H9 (cell line): ENCODE measurements at regions not wholly inside any gene's neighbourhood (a gene's known extent, or its start where the extent isn't known, plus 50 kb on each side); places are given as distances from the start of the nearest gene placed in this dataset.

Experiments used
- DNase-seq: peaks from one replicate; pipeline ENCODE4 v3.0.0-alpha.2; 2017
- H2AFZ ChIP-seq: one replicate; pipeline ENCODE4 v1.6.1; 2013; ENCODE audit warnings: mild to moderate bottlenecking, low read length, control low read depth, moderate library complexity
- H2AK5ac ChIP-seq: 2 replicates; pipeline ENCODE4 v1.6.1; 2013; ENCODE audit warnings: low read length, control low read depth, mixed read lengths; ENCODE audit not compliant: insufficient read length
- H2BK120ac ChIP-seq: one replicate; pipeline ENCODE4 v1.6.1; 2013; ENCODE audit warnings: low read depth, mild to moderate bottlenecking, low read length, control low read depth, inconsistent platforms; ENCODE audit not compliant: poor library complexity, severe bottlenecking
- H2BK12ac ChIP-seq: 2 replicates; pipeline ENCODE4 v1.6.1; 2013; ENCODE audit warnings: low read length, control low read depth, mixed read lengths, low read depth; ENCODE audit not compliant: insufficient read length
- H2BK15ac ChIP-seq: 2 replicates; pipeline ENCODE4 v1.6.1; 2013; ENCODE audit warnings: low read depth, low read length, control low read depth
- H2BK20ac ChIP-seq: one replicate; pipeline ENCODE4 v1.6.1; 2013; ENCODE audit warnings: low read depth, mild to moderate bottlenecking, low read length, control low read depth, inconsistent platforms; ENCODE audit not compliant: poor library complexity, severe bottlenecking
- H2BK5ac ChIP-seq: 2 replicates; pipeline ENCODE4 v1.6.1; 2013; ENCODE audit warnings: low read length, control low read depth, mixed read lengths; ENCODE audit not compliant: insufficient read length
- H3K14ac ChIP-seq: 2 replicates; pipeline ENCODE4 v1.6.1; 2013; ENCODE audit warnings: low read length, control low read depth; ENCODE audit not compliant: insufficient read depth
- H3K18ac ChIP-seq: 2 replicates; pipeline ENCODE4 v1.6.1; 2013; ENCODE audit warnings: low read depth, mild to moderate bottlenecking, mixed read lengths, low read length, control low read depth; ENCODE audit not compliant: insufficient read length
- H3K23ac ChIP-seq: 2 replicates; pipeline ENCODE4 v1.6.1; 2013; ENCODE audit warnings: low read length, control low read depth, mixed read lengths, low read depth; ENCODE audit not compliant: insufficient read length
- H3K23me2 ChIP-seq: 2 replicates; pipeline ENCODE4 v1.6.1; 2013; ENCODE audit warnings: low read depth, mild to moderate bottlenecking, mixed read lengths, low read length, control low read depth; ENCODE audit not compliant: insufficient read length, poor library complexity, severe bottlenecking
- H3K27ac ChIP-seq: 2 replicates; pipeline ENCODE4 v1.5.1; 2013; ENCODE audit warnings: low read length, control low read depth, mixed read lengths, low read depth; ENCODE audit not compliant: insufficient read length
- H3K27me3 ChIP-seq: 2 replicates; pipeline ENCODE4 v1.6.1; 2013; ENCODE audit warnings: low read length, control low read depth, inconsistent platforms; ENCODE audit not compliant: insufficient read depth
- H3K4ac ChIP-seq: 2 replicates; pipeline ENCODE4 v1.6.1; 2013; ENCODE audit warnings: low read depth, mild to moderate bottlenecking, control low read depth, inconsistent platforms, low read length, moderate library complexity
- H3K4me1 ChIP-seq: 2 replicates; pipeline ENCODE4 v1.6.1; 2013; ENCODE audit warnings: low read length, control low read depth, inconsistent platforms; ENCODE audit not compliant: insufficient read depth
- H3K4me2 ChIP-seq: 2 replicates; pipeline ENCODE4 v1.6.1; 2013; ENCODE audit warnings: low read length, control low read depth, mixed read lengths; ENCODE audit not compliant: insufficient read length, insufficient read depth
- H3K56ac ChIP-seq: 2 replicates; pipeline ENCODE4 v1.6.1; 2013; ENCODE audit warnings: low read depth, mild to moderate bottlenecking, mixed read lengths, low read length, control low read depth; ENCODE audit not compliant: insufficient read length
- H3K79me1 ChIP-seq: 2 replicates; pipeline ENCODE4 v1.6.1; 2013; ENCODE audit warnings: low read depth, mild to moderate bottlenecking, moderate library complexity, low read length, control low read depth, inconsistent platforms; ENCODE audit not compliant: insufficient read depth, poor library complexity, severe bottlenecking
- H3K79me2 ChIP-seq: 2 replicates; pipeline ENCODE4 v1.6.1; 2013; ENCODE audit warnings: low read length, control low read depth, inconsistent platforms; ENCODE audit not compliant: insufficient read depth
- H3K9ac ChIP-seq: 2 replicates; pipeline ENCODE4 v1.6.1; 2013; ENCODE audit warnings: low read length, control low read depth, mixed read lengths; ENCODE audit not compliant: insufficient read length; ENCODE audit errors: extremely low read depth
- H3K9me3 ChIP-seq: one replicate; pipeline ENCODE4 v1.6.1; 2013; ENCODE audit warnings: low read depth, low read length, inconsistent platforms; ENCODE audit not compliant: control insufficient read depth
- H3T11ph ChIP-seq: one replicate; pipeline ENCODE4 v1.6.1; 2013; ENCODE audit warnings: mild to moderate bottlenecking, low read length, control low read depth, inconsistent platforms
- H4K20me1 ChIP-seq: one replicate; pipeline ENCODE4 v1.6.1; 2013; ENCODE audit not compliant: control insufficient read depth, insufficient read length, insufficient read depth
- H4K5ac ChIP-seq: 2 replicates; pipeline ENCODE4 v1.6.1; 2013; ENCODE audit warnings: low read depth, mild to moderate bottlenecking, mixed read lengths, low read length, control low read depth; ENCODE audit not compliant: insufficient read length
- H4K8ac ChIP-seq: replicated peaks from 2 replicates; pipeline ENCODE4 v1.6.1; 2013; ENCODE audit warnings: low read length, control low read depth, mixed read lengths, low read depth; ENCODE audit not compliant: insufficient read length
- H4K91ac ChIP-seq: 2 replicates; pipeline ENCODE4 v1.6.1; 2013; ENCODE audit warnings: low read depth, mild to moderate bottlenecking, moderate library complexity, mixed read lengths, low read length, control low read depth; ENCODE audit not compliant: insufficient read length
- H3K27ac Mint-ChIP-seq, 3 experiments: 2 replicates in 2 of 3; 3 replicates in 1 of 3; pipeline ENCODE4 v1.8.0; 2020 to 2021; ENCODE audit warnings: mixed read lengths in 3 of 3, mild to moderate bottlenecking in 1 of 3, moderate library complexity in 1 of 3
- H3K27me3 Mint-ChIP-seq: 2 replicates; pipeline ENCODE4 v1.8.0; 2021; ENCODE audit warnings: low read depth, mild to moderate bottlenecking, moderate library complexity, mixed read lengths
- H3K36me3 Mint-ChIP-seq, 3 experiments: 2 replicates in 2 of 3; 3 replicates in 1 of 3; pipeline ENCODE4 v1.8.0; 2020 to 2021; ENCODE audit warnings: low read depth in 3 of 3, mixed read lengths in 3 of 3; ENCODE audit not compliant: insufficient read depth in 1 of 3
- H3K4me1 Mint-ChIP-seq, 2 experiments: 2 replicates each; pipeline ENCODE4 v1.8.0; 2020; ENCODE audit warnings: mixed read lengths in 2 of 2
- H3K4me3 Mint-ChIP-seq, 2 experiments: 2 replicates in 1 of 2; 3 replicates in 1 of 2; pipeline ENCODE4 v1.8.0; 2020 to 2021; ENCODE audit warnings: mild to moderate bottlenecking in 2 of 2, mixed read lengths in 2 of 2, moderate library complexity in 1 of 2
- H3K9me3 Mint-ChIP-seq, 2 experiments: 2 replicates in 1 of 2; 3 replicates in 1 of 2; pipeline ENCODE4 v1.8.0; 2020; ENCODE audit warnings: mild to moderate bottlenecking in 2 of 2, mixed read lengths in 2 of 2, moderate library complexity in 1 of 2
- CTCF ChIP-seq: fragments of 200-600 bp; sonication (generic); conservative IDR thresholded peaks from 3 replicates; pipeline ENCODE4 v1.8.0; 2021; ENCODE audit warnings: antibody characterized with exemption, mild to moderate bottlenecking
- WGBS: extraction: QIAGEN DNeasy Blood & Tissue Kit; methylation state at CpG from one replicate; pipeline ENCODE4 v1.1.7; 2013; ENCODE audit warnings: missing lambda C conversion rate, low lambda C conversion rate, mixed read lengths; ENCODE audit not compliant: insufficient read length; ENCODE audit errors: extremely low coverage; 5-methylcytosine and 5-hydroxymethylcytosine counted together

GRCh38 chr6:94127716-94128115, 708.4 kb upstream of the EPHA7 start:
- H2BK5ac ChIP-seq: no peak overlapping the region
- Mint-ChIP-seq H3K9me3 (no peaks in the 10 kb centered on the region), H3K4me3 (no peak overlapping the region), H3K36me3 (no peaks in the 10 kb centered on the region), H3K4me1 (peaks cover 11 to 12% of the 10 kb centered on the region in 2 experiments), H3K27ac (no peak overlapping the region), H3K27me3 (no peaks in the 10 kb centered on the region)
- H3K27ac ChIP-seq: no peak overlapping the region
- H3K27me3 ChIP-seq: no peaks in the 10 kb centered on the region
- no peak overlapping the region for H3T11ph ChIP-seq
- DNase-seq: no peak
- H3K79me1 ChIP-seq: no peaks in the 10 kb centered on the region
- no peak overlapping the region for H4K91ac ChIP-seq
- no peak overlapping the region for H3K14ac ChIP-seq
- H3K23me2 ChIP-seq: no peaks in the 10 kb centered on the region
- no peak for TF ChIP-seq CTCF
- no peak overlapping the region for H3K9ac ChIP-seq
- no peak overlapping the region for H2AFZ ChIP-seq
- H4K8ac ChIP-seq: no peak overlapping the region
- no peak overlapping the region for H2BK15ac ChIP-seq
- H2BK12ac ChIP-seq: no peak overlapping the region
- H2AK5ac ChIP-seq: no peak overlapping the region
- H3K23ac ChIP-seq: no peak overlapping the region
- H3K4me1 ChIP-seq: no peaks in the 10 kb centered on the region; the same call in 1 of the 2 replicates
- no peak overlapping the region for H3K18ac ChIP-seq
- H4K5ac ChIP-seq: no peak overlapping the region
- no peaks in the 10 kb centered on the region for H3K79me2 ChIP-seq
- no peaks in the 10 kb centered on the region for H3K9me3 ChIP-seq
- H2BK120ac ChIP-seq: no peak overlapping the region
- no peak overlapping the region for H2BK20ac ChIP-seq
- H4K20me1 ChIP-seq: no peaks in the 10 kb centered on the region
- no peak overlapping the region for H3K4ac ChIP-seq
- WGBS: no CpG with 5 or more reads among the region's 1 CpG
- H3K56ac ChIP-seq: no peak overlapping the region
- no peak overlapping the region for H3K4me2 ChIP-seq
